ENCODE measurements at regions not wholly inside any gene's neighbourhood (a gene's known extent, or its start where the extent isn't known, plus 50 kb on each side); places are given as distances from the start of the nearest gene placed in this dataset.

DNA sequence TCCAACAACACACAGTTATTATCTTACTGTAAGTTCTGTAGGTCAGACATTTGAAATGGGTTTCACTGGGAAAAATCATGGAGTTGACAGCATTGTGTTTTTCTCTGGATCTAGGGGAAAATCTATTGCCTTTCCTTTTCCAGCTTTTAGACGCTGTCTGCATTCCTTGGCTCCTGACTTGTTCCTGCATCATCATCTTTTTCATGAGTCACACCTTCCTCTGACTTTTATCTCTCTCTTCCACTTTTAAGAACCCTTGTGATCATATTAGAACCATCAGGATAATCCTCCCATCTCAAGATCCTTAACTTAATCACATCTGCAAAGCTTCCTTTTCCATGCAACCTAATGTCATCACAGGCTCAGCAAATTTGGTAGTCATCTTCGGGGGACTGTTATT is 1454.8 kb downstream of the RPA4 start:
- TF ChIP-seq, protein P1, sequence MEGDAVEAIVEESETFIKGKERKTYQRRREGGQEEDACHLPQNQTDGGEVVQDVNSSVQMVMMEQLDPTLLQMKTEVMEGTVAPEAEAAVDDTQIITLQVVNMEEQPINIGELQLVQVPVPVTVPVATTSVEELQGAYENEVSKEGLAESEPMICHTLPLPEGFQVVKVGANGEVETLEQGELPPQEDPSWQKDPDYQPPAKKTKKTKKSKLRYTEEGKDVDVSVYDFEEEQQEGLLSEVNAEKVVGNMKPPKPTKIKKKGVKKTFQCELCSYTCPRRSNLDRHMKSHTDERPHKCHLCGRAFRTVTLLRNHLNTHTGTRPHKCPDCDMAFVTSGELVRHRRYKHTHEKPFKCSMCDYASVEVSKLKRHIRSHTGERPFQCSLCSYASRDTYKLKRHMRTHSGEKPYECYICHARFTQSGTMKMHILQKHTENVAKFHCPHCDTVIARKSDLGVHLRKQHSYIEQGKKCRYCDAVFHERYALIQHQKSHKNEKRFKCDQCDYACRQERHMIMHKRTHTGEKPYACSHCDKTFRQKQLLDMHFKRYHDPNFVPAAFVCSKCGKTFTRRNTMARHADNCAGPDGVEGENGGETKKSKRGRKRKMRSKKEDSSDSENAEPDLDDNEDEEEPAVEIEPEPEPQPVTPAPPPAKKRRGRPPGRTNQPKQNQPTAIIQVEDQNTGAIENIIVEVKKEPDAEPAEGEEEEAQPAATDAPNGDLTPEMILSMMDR (conservative IDR thresholded peaks at IDR 0.05 in 1 of 2, IDR thresholded peaks at IDR 0.05 in 1 of 2; ENCODE audit: extremely low read depth in 1 of 2, insufficient read depth in 1 of 2, low read depth in 1 of 2, low read length in 2 of 2) = no peak
- TF ChIP-seq EZH2 (IDR thresholded peaks at IDR 0.05; ENCODE audit: borderline replicate concordance, low read length) = no peak

All from mammary epithelial cell (primary cell).